WTC11 (cell line): ENCODE measurements at regions not wholly inside any gene's neighbourhood (a gene's known extent, or its start where the extent isn't known, plus 50 kb on each side); places are given as distances from the start of the nearest gene placed in this dataset.

ENCODE experiments used
- ATAC-seq: fragments of 200-7000 bp; cut with Tn5 transposase; 2 replicates; pipeline ENCODE4 v1.10.0; 2021; ENCODE audit warnings: mild to moderate bottlenecking, moderate library complexity
- CTCF ChIA-PET: fragments of 300-600 bp; sonication (Branson Sonifier 250); formaldehyde crosslinking; loops from one replicate; lab custom pipeline; 2021; ENCODE audit warnings: antibody characterized with exemption; lab: Charles Lee
- POLR2A ChIA-PET: fragments of 350-600 bp; sonication (Branson Sonifier 250); formaldehyde crosslinking; loops from one replicate; lab custom pipeline; 2021; ENCODE audit warnings: antibody characterized with exemption; lab: Charles Lee
- DNase-seq: peaks from one replicate; pipeline ENCODE4 v3.0.0; 2021; ENCODE audit warnings: low spot score
- H3K27ac Mint-ChIP-seq: 2 replicates; pipeline ENCODE4 v1.8.0; 2021; ENCODE audit warnings: mixed read lengths
- H3K27me3 Mint-ChIP-seq: 2 replicates; pipeline ENCODE4 v1.8.0; 2021; ENCODE audit warnings: low read depth, mild to moderate bottlenecking, moderate library complexity, mixed read lengths
- H3K36me3 Mint-ChIP-seq: 2 replicates; pipeline ENCODE4 v1.8.0; 2021; ENCODE audit warnings: mixed read lengths
- H3K4me1 Mint-ChIP-seq: 2 replicates; pipeline ENCODE4 v1.8.0; 2022; ENCODE audit warnings: mixed read lengths
- H3K4me3 Mint-ChIP-seq: 2 replicates; pipeline ENCODE4 v1.8.0; 2021; ENCODE audit warnings: mild to moderate bottlenecking, moderate library complexity, mixed read lengths
- H3K9me3 Mint-ChIP-seq: 2 replicates; pipeline ENCODE4 v1.8.0; 2021; ENCODE audit warnings: mixed read lengths
- ATF2 ChIP-seq: sonication (generic); formaldehyde crosslinking; IDR thresholded peaks from 2 replicates; pipeline ENCODE4 v1.8.1; 2022; ENCODE audit warnings: low read depth, missing genetic modification reagents, borderline replicate concordance
- E2F5 ChIP-seq: sonication (generic); formaldehyde crosslinking; IDR thresholded peaks from 2 replicates; pipeline ENCODE4 v1.8.1; 2022; ENCODE audit warnings: mild to moderate bottlenecking, moderate library complexity, missing genetic modification reagents
- FOXP4 ChIP-seq: sonication (generic); formaldehyde crosslinking; IDR thresholded peaks from 2 replicates; pipeline ENCODE4 v1.8.0; 2022; ENCODE audit warnings: mild to moderate bottlenecking, missing genetic modification reagents
- GABPB1 ChIP-seq: sonication (generic); formaldehyde crosslinking; IDR thresholded peaks from 2 replicates; pipeline ENCODE4 v1.8.1; 2023; ENCODE audit warnings: mild to moderate bottlenecking, missing genetic modification reagents
- MYBL2 ChIP-seq: sonication (generic); formaldehyde crosslinking; IDR thresholded peaks from 2 replicates; pipeline ENCODE4 v1.8.1; 2023; ENCODE audit warnings: mild to moderate bottlenecking, moderate library complexity, missing genetic modification reagents
- RORB ChIP-seq: fragments of 250-450 bp; sonication (Bioruptor Pico); IDR thresholded peaks from 2 replicates; pipeline ENCODE4 v1.9.0; 2021; ENCODE audit warnings: mild to moderate bottlenecking
- SMAD3 ChIP-seq: sonication (generic); formaldehyde crosslinking; IDR thresholded peaks from 2 replicates; pipeline ENCODE4 v1.8.0; 2022; ENCODE audit warnings: missing genetic modification reagents, mild to moderate bottlenecking, borderline replicate concordance
- SP1 ChIP-seq: sonication (generic); formaldehyde crosslinking; conservative IDR thresholded peaks from 2 replicates; pipeline ENCODE4 v1.8.1; 2022; ENCODE audit warnings: missing genetic modification reagents
- TEAD4 ChIP-seq: sonication (generic); formaldehyde crosslinking; IDR thresholded peaks from 2 replicates; pipeline ENCODE4 v1.8.0; 2022; ENCODE audit warnings: mild to moderate bottlenecking, missing genetic modification reagents
- ZBTB21 ChIP-seq: sonication (generic); formaldehyde crosslinking; IDR thresholded peaks from 2 replicates; pipeline ENCODE4 v1.8.1; 2023; ENCODE audit warnings: mild to moderate bottlenecking, missing genetic modification reagents, borderline replicate concordance
- ZBTB43 ChIP-seq: sonication (generic); formaldehyde crosslinking; IDR thresholded peaks from 2 replicates; pipeline ENCODE4 v1.8.1; 2023; ENCODE audit warnings: mild to moderate bottlenecking, missing genetic modification reagents
- ZMAT4 ChIP-seq: fragments of 250-450 bp; sonication (Bioruptor Pico); IDR thresholded peaks from 2 replicates; pipeline ENCODE4 v1.9.0; 2021; ENCODE audit warnings: mild to moderate bottlenecking
- ZNF396 ChIP-seq: fragments of 250-450 bp; sonication (Bioruptor Pico); IDR thresholded peaks from 2 replicates; pipeline ENCODE4 v1.8.0; 2021; ENCODE audit warnings: mild to moderate bottlenecking, moderate library complexity, borderline replicate concordance
- TF ChIP-seq, protein P1 (sequence below): sonication (generic); formaldehyde crosslinking; IDR thresholded peaks from 2 replicates; pipeline ENCODE4 v1.8.0; 2023; ENCODE audit warnings: mild to moderate bottlenecking, missing genetic modification reagents
- TF ChIP-seq, protein P2 (sequence below): sonication (generic); formaldehyde crosslinking; IDR thresholded peaks from 2 replicates; pipeline ENCODE4 v1.8.0; 2022; ENCODE audit warnings: mild to moderate bottlenecking, missing genetic modification reagents
- TF ChIP-seq, protein P3 (sequence below): sonication (generic); formaldehyde crosslinking; IDR thresholded peaks from 2 replicates; pipeline ENCODE4 v1.8.1; 2022; ENCODE audit warnings: low read depth, mild to moderate bottlenecking, moderate library complexity, missing genetic modification reagents, borderline replicate concordance

- Mint-ChIP-seq H3K27me3 (no peaks in the 10 kb centered on the region; the same call in 1 of the 2 replicates), H3K4me3 (no peak overlapping the region), H3K36me3 (peaks cover 30% of the 10 kb centered on the region), H3K9me3 (peaks cover 41% of the 10 kb centered on the region), H3K4me1 (peaks cover 20% of the 10 kb centered on the region), H3K27ac (no peak overlapping the region)
- ChIA-PET CTCF (no interaction called here), POLR2A (no interaction called here)
- DNase-seq: no peak
- no peak for TF ChIP-seq ZBTB43 (CRISPR knock-in tag)
- no peak for TF ChIP-seq ZMAT4 (CRISPR knock-in tag)
- ATAC-seq: no peak
Observed at GRCh38 chr9:13478639-13479038, 199.1 kb upstream of the MPDZ start.

DNA sequence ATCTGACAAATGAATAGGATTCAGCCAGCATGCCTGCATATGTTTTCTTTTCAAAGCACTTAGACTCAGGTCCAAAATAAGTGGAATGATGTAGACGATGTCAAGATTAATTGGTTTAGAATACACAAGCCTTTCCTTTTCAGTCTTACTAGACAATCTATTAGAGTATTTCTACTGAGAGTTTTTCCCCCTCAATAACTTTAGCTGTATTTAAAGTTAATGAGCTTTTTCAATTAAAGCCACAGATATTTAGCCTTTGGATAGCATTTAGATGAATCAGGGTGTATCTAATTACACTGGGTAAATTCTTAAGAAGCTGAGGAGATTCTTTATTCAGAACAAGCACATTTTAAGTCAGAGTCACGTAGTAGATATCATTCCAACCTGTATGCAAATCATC is 198.7 kb upstream of the MPDZ start:
- CTCF ChIA-PET: no interaction called here
- Mint-ChIP-seq H3K4me3 (no peak overlapping the region), H3K36me3 (peaks cover 30% of the 10 kb centered on the region), H3K27me3 (no peaks in the 10 kb centered on the region; the same call in 1 of the 2 replicates), H3K4me1 (peaks cover 20% of the 10 kb centered on the region), H3K9me3 (peaks cover 37% of the 10 kb centered on the region), H3K27ac (no peak overlapping the region)
- ATAC-seq: no peak
- POLR2A ChIA-PET: no interaction called here
- DNase-seq: no peak
- TF ChIP-seq MYBL2: no peak
- TF ChIP-seq ZNF396 (CRISPR knock-in tag): no peak
- TF ChIP-seq TEAD4 (CRISPR knock-in tag): no peak
- TF ChIP-seq E2F5 (CRISPR knock-in tag): no peak
- TF ChIP-seq GABPB1 (CRISPR knock-in tag): no peak
- TF ChIP-seq FOXP4: no peak
- no peak for TF ChIP-seq SP1
- TF ChIP-seq, protein P1, sequence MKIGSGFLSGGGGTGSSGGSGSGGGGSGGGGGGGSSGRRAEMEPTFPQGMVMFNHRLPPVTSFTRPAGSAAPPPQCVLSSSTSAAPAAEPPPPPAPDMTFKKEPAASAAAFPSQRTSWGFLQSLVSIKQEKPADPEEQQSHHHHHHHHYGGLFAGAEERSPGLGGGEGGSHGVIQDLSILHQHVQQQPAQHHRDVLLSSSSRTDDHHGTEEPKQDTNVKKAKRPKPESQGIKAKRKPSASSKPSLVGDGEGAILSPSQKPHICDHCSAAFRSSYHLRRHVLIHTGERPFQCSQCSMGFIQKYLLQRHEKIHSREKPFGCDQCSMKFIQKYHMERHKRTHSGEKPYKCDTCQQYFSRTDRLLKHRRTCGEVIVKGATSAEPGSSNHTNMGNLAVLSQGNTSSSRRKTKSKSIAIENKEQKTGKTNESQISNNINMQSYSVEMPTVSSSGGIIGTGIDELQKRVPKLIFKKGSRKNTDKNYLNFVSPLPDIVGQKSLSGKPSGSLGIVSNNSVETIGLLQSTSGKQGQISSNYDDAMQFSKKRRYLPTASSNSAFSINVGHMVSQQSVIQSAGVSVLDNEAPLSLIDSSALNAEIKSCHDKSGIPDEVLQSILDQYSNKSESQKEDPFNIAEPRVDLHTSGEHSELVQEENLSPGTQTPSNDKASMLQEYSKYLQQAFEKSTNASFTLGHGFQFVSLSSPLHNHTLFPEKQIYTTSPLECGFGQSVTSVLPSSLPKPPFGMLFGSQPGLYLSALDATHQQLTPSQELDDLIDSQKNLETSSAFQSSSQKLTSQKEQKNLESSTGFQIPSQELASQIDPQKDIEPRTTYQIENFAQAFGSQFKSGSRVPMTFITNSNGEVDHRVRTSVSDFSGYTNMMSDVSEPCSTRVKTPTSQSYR: no peak
- TF ChIP-seq, protein P2, sequence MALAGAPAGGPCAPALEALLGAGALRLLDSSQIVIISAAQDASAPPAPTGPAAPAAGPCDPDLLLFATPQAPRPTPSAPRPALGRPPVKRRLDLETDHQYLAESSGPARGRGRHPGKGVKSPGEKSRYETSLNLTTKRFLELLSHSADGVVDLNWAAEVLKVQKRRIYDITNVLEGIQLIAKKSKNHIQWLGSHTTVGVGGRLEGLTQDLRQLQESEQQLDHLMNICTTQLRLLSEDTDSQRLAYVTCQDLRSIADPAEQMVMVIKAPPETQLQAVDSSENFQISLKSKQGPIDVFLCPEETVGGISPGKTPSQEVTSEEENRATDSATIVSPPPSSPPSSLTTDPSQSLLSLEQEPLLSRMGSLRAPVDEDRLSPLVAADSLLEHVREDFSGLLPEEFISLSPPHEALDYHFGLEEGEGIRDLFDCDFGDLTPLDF (CRISPR knock-in tag): no peak
- TF ChIP-seq SMAD3 (CRISPR knock-in tag): no peak
- TF ChIP-seq, protein P3, sequence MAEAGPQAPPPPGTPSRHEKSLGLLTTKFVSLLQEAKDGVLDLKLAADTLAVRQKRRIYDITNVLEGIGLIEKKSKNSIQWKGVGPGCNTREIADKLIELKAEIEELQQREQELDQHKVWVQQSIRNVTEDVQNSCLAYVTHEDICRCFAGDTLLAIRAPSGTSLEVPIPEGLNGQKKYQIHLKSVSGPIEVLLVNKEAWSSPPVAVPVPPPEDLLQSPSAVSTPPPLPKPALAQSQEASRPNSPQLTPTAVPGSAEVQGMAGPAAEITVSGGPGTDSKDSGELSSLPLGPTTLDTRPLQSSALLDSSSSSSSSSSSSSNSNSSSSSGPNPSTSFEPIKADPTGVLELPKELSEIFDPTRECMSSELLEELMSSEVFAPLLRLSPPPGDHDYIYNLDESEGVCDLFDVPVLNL (CRISPR knock-in tag): no peak
- no peak for TF ChIP-seq ZBTB21 (CRISPR knock-in tag)
- TF ChIP-seq RORB (CRISPR knock-in tag): no peak
- TF ChIP-seq ATF2 (CRISPR knock-in tag): no peak
- no peak for TF ChIP-seq ZMAT4 (CRISPR knock-in tag)
